ENCODE measurements at regions not wholly inside any gene's neighbourhood (a gene's known extent, or its start where the extent isn't known, plus 50 kb on each side); places are given as distances from the start of the nearest gene placed in this dataset.

DNA sequence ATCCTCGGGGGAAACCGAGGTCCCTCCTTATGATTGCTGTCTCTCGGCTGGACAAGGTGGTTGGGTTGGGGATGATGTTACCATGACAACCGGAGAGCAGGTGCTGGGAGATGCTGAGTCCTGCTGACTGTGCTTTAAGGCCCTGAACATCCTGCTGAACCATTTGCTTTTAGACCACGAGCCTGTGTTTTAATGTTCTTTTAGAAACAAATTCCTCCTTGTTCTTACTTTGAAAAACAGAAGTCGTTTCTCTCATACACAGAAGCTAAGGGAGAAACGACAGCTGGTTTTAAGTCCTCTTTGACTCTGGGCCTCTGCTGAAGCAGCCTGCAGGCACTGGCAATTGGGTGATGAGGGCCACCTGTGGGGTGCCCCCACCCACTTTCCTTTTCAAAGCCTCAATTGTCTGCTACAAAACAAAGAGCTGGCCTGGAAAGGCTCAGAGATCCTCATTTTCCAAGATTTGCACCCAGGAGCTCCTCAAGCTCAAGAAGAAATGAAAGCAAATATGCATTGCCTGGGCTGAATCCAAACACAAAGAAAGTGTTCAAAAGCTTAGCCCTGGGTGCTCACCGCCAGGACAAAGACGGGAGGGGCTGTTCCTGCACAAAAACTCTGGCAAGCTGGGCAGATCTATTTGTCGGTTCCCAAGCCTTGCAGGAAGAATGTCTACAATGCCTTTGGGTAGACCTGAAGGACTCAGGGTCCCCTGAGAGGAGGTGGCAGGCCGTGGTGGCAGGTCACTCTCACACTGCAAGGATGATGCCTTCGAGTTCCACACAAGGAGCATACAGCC, 90.0 kb upstream of the CLMN start:
- no peak for TF ChIP-seq EZH2 (IDR thresholded peaks at IDR 0.05; ENCODE audit: low read length)
- TF ChIP-seq, protein P1, sequence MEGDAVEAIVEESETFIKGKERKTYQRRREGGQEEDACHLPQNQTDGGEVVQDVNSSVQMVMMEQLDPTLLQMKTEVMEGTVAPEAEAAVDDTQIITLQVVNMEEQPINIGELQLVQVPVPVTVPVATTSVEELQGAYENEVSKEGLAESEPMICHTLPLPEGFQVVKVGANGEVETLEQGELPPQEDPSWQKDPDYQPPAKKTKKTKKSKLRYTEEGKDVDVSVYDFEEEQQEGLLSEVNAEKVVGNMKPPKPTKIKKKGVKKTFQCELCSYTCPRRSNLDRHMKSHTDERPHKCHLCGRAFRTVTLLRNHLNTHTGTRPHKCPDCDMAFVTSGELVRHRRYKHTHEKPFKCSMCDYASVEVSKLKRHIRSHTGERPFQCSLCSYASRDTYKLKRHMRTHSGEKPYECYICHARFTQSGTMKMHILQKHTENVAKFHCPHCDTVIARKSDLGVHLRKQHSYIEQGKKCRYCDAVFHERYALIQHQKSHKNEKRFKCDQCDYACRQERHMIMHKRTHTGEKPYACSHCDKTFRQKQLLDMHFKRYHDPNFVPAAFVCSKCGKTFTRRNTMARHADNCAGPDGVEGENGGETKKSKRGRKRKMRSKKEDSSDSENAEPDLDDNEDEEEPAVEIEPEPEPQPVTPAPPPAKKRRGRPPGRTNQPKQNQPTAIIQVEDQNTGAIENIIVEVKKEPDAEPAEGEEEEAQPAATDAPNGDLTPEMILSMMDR (optimal IDR thresholded peaks at IDR 0.05 in 1 of 3, IDR thresholded peaks at IDR 0.05 in 1 of 3, conservative IDR thresholded peaks at IDR 0.05 in 1 of 3; ENCODE audit: extremely low read depth in 1 of 3, insufficient read depth in 2 of 3, low read length in 3 of 3): no peak

Measured in keratinocyte (primary cell).